ENCODE measurements at regions not wholly inside any gene's neighbourhood (a gene's known extent, or its start where the extent isn't known, plus 50 kb on each side); places are given as distances from the start of the nearest gene placed in this dataset.

GRCh38 chrX:109886122-109886761, 116.7 kb upstream of the TMEM164 start:
- TF ChIP-seq POLR2AphosphoS5 (IDR thresholded peaks at IDR 0.05; ENCODE audit: low read depth, low read length) (no peak), POLR2A (IDR thresholded peaks at IDR 0.05; ENCODE audit: low read depth, low read length) (no peak)

Data from GM12892 (cell line).